ENCODE measurements at regions not wholly inside any gene's neighbourhood (a gene's known extent, or its start where the extent isn't known, plus 50 kb on each side); places are given as distances from the start of the nearest gene placed in this dataset.
"Not testable (repeated sequence)": the region's sequence is repeated elsewhere in the genome, so short reads cannot be mapped to it uniquely, and the experiment has no call there.

- no peaks in the 10 kb centered on the region for H3K27me3 ChIP-seq (replicated peaks in 2 of 5; ENCODE audit: control insufficient read depth in 4 of 5, insufficient read depth in 5 of 5, low read length in 4 of 5)
- CTCF ChIA-PET = no interaction called here
- peak in 2 of 3 donors; percentile 13 to 27 for DNase-seq
- no CpG with 5 or more reads among the region's 1 CpG for WGBS (ENCODE audit: insufficient coverage)
- no peak overlapping the region for H3K4me3 ChIP-seq (ENCODE audit: control insufficient read depth in 1 of 7, extremely low read depth in 1 of 7, insufficient read depth in 4 of 7, low read depth in 2 of 7, low read length in 6 of 7)
- POLR2A ChIA-PET = no interaction called here
- H3K36me3 ChIP-seq (ENCODE audit: control insufficient read depth in 4 of 4, insufficient read depth in 4 of 4, low read length in 3 of 4) = no peaks in the 10 kb centered on the region
- peaks cover 0 to 8% (median 3%) of the 10 kb centered on the region in 5 experiments for H3K9me3 ChIP-seq (ENCODE audit: control extremely low read depth in 1 of 5, control insufficient read depth in 4 of 5, insufficient read depth in 2 of 5, low read depth in 1 of 5, low read length in 4 of 5)
- peaks cover 0 to 10% (median 3%) of the 10 kb centered on the region in 4 experiments for H3K4me1 ChIP-seq (ENCODE audit: control extremely low read depth in 1 of 4, control insufficient read depth in 4 of 4, insufficient read depth in 4 of 4, low read length in 3 of 4)
- no peak overlapping the region for H3K27ac ChIP-seq (ENCODE audit: insufficient read depth in 1 of 2, low read depth in 1 of 2, low read length in 2 of 2, poor library complexity in 1 of 2, severe bottlenecking in 2 of 2)
Measured at GRCh38 chr4:23091711-23092110, 399.0 kb downstream of the GBA3 start.

- no CpG with 5 or more reads among the region's 2 CpGs for WGBS (ENCODE audit: insufficient coverage)
- ChIA-PET POLR2A (interaction anchor here (0.6 kb wide), 1 partner anchor 72 kb away, joined by 4 read pairs; no protein-coding TSS in a partner anchor), CTCF (no interaction called here)
- Histone ChIP-seq H3K27me3 (replicated peaks in 2 of 5; ENCODE audit: control insufficient read depth in 4 of 5, insufficient read depth in 5 of 5, low read length in 4 of 5) (no peaks in the 10 kb centered on the region), H3K9me3 (ENCODE audit: control extremely low read depth in 1 of 5, control insufficient read depth in 4 of 5, insufficient read depth in 2 of 5, low read depth in 1 of 5, low read length in 4 of 5) (peaks cover 0 to 4% (median 0%) of the 10 kb centered on the region in 5 experiments), H3K4me3 (ENCODE audit: control insufficient read depth in 1 of 7, extremely low read depth in 1 of 7, insufficient read depth in 4 of 7, low read depth in 2 of 7, low read length in 6 of 7) (no peak overlapping the region), H3K27ac (ENCODE audit: insufficient read depth in 1 of 2, low read depth in 1 of 2, low read length in 2 of 2, poor library complexity in 1 of 2, severe bottlenecking in 2 of 2) (no peak overlapping the region), H3K4me1 (ENCODE audit: control extremely low read depth in 1 of 4, control insufficient read depth in 4 of 4, insufficient read depth in 4 of 4, low read length in 3 of 4) (no peaks in the 10 kb centered on the region), H3K36me3 (ENCODE audit: control insufficient read depth in 4 of 4, insufficient read depth in 4 of 4, low read length in 3 of 4) (no peaks in the 10 kb centered on the region)
- no peak for DNase-seq
Measured at GRCh38 chr4:23085249-23085568, 392.5 kb downstream of the GBA3 start.

DNA sequence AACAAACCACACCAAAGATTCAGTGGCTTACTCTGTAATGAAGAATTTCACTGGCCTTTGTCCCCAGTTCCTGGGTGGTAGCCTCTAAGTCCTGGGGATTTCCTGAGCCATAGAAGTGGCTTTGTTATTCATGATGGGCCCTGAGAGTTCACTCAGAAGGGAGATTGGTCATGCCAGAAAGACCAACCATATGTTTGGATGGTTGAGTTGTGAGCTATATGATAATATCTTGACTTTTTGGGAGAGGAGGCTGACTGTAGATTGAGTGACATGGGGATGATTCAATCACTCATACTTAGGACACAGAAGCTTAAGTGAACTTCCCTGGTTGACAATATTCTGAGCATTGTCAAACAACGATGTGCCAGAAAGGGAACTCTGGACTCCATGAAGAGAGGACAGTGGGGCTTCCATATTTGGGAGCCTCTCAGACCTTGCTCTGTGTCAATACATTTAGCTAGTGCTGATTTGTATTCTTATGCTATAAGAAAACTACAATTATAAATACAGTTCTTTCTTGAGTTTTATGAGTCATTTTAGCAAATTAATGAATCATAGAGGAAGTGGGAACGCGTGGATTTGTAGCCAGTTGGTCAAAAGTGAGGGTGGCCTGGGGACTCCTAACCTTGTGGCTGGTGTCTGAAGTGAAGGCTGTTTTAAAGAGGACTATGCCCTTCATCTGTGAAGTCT, 392.0 kb downstream of the GBA3 start:
- DNase-seq = no peak
- Histone ChIP-seq H3K4me1 (ENCODE audit: control extremely low read depth in 1 of 4, control insufficient read depth in 4 of 4, insufficient read depth in 4 of 4, low read length in 3 of 4) (no peaks in the 10 kb centered on the region), H3K27ac (ENCODE audit: insufficient read depth in 1 of 2, low read depth in 1 of 2, low read length in 2 of 2, poor library complexity in 1 of 2, severe bottlenecking in 2 of 2) (no peak overlapping the region), H3K4me3 (ENCODE audit: control insufficient read depth in 1 of 7, extremely low read depth in 1 of 7, insufficient read depth in 4 of 7, low read depth in 2 of 7, low read length in 6 of 7) (no peak overlapping the region), H3K36me3 (ENCODE audit: control insufficient read depth in 4 of 4, insufficient read depth in 4 of 4, low read length in 3 of 4) (no peaks in the 10 kb centered on the region), H3K27me3 (replicated peaks in 2 of 5; ENCODE audit: control insufficient read depth in 4 of 5, insufficient read depth in 5 of 5, low read length in 4 of 5) (no peaks in the 10 kb centered on the region), H3K9me3 (ENCODE audit: control extremely low read depth in 1 of 5, control insufficient read depth in 4 of 5, insufficient read depth in 2 of 5, low read depth in 1 of 5, low read length in 4 of 5) (peaks cover 0 to 9% (median 1%) of the 10 kb centered on the region in 5 experiments)
- ChIA-PET POLR2A (no interaction called here), CTCF (no interaction called here)
- 96% methylated on average over 3 of the region's 3 CpGs for WGBS (ENCODE audit: insufficient coverage)

DNA sequence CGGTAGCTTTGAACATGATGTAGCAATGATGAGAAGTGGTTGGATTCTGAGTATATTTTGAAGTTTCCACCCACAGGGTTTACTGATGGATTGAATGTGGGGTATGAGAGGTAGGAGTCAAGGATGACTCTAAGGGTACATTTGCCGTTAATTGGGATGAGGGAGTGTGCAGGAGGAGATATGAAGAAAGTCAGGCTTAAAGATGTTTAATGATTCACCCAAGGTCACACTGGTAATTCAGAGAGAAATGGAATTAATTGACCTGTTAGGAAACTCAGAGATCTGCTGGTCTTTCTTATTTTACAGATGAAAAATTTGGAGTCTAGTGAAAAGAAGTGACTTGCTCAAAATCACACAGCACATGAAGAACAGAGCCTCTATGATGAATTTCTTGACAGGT, 390.7 kb downstream of the GBA3 start:
- no peaks in the 10 kb centered on the region for H3K27me3 ChIP-seq (replicated peaks in 2 of 5; ENCODE audit: control insufficient read depth in 4 of 5, insufficient read depth in 5 of 5, low read length in 4 of 5)
- no peak for DNase-seq
- no peaks in the 10 kb centered on the region for H3K36me3 ChIP-seq (ENCODE audit: control insufficient read depth in 4 of 4, insufficient read depth in 4 of 4, low read length in 3 of 4)
- 79% methylated on average over 2 of the region's 2 CpGs for WGBS (ENCODE audit: insufficient coverage)
- ChIA-PET POLR2A (no interaction called here), CTCF (no interaction called here)
- peak overlapping the region in 1 of 7 experiments; percentile 14 for H3K4me3 ChIP-seq (ENCODE audit: control insufficient read depth in 1 of 7, extremely low read depth in 1 of 7, insufficient read depth in 4 of 7, low read depth in 2 of 7, low read length in 6 of 7)
- peaks cover 0 to 13% (median 2%) of the 10 kb centered on the region in 5 experiments for H3K9me3 ChIP-seq (ENCODE audit: control extremely low read depth in 1 of 5, control insufficient read depth in 4 of 5, insufficient read depth in 2 of 5, low read depth in 1 of 5, low read length in 4 of 5)
- no peaks in the 10 kb centered on the region for H3K4me1 ChIP-seq (ENCODE audit: control extremely low read depth in 1 of 4, control insufficient read depth in 4 of 4, insufficient read depth in 4 of 4, low read length in 3 of 4)
- no peak overlapping the region for H3K27ac ChIP-seq (ENCODE audit: insufficient read depth in 1 of 2, low read depth in 1 of 2, low read length in 2 of 2, poor library complexity in 1 of 2, severe bottlenecking in 2 of 2)

DNA sequence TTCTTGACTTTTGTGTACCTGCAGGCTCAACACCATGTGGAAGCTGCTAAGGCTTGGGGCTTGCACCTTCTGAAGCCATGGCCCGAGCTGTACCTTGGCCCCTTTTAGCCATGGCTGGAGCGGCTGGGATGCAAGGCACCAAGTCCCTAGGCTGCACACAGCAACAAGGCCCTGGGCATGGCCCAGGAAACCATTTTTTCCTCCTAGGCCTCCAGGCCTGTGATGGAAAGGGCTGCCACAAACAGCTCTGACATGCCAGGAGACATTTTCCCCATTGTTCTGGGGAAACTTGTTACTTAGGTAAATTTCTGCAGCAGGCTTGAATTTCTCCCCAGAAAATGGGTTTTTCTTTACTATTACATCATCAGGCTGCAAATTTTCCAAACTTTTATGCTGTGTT, 387.4 kb downstream of the GBA3 start:
- H3K27ac ChIP-seq (ENCODE audit: insufficient read depth in 1 of 2, low read depth in 1 of 2, low read length in 2 of 2, poor library complexity in 1 of 2, severe bottlenecking in 2 of 2); H3K4me1 ChIP-seq (ENCODE audit: control extremely low read depth in 1 of 4, control insufficient read depth in 4 of 4, insufficient read depth in 4 of 4, low read length in 3 of 4); CTCF ChIA-PET; H3K36me3 ChIP-seq (ENCODE audit: control insufficient read depth in 4 of 4, insufficient read depth in 4 of 4, low read length in 3 of 4); POLR2A ChIA-PET; H3K27me3 ChIP-seq (replicated peaks in 2 of 5; ENCODE audit: control insufficient read depth in 4 of 5, insufficient read depth in 5 of 5, low read length in 4 of 5); DNase-seq; H3K4me3 ChIP-seq (ENCODE audit: control insufficient read depth in 1 of 7, extremely low read depth in 1 of 7, insufficient read depth in 4 of 7, low read depth in 2 of 7, low read length in 6 of 7): not testable (repeated sequence)
- WGBS (ENCODE audit: insufficient coverage) = 100% methylated on average over 2 of the region's 2 CpGs
- peaks cover 0 to 13% (median 2%) of the 10 kb centered on the region in 5 experiments for H3K9me3 ChIP-seq (ENCODE audit: control extremely low read depth in 1 of 5, control insufficient read depth in 4 of 5, insufficient read depth in 2 of 5, low read depth in 1 of 5, low read length in 4 of 5)

DNA sequence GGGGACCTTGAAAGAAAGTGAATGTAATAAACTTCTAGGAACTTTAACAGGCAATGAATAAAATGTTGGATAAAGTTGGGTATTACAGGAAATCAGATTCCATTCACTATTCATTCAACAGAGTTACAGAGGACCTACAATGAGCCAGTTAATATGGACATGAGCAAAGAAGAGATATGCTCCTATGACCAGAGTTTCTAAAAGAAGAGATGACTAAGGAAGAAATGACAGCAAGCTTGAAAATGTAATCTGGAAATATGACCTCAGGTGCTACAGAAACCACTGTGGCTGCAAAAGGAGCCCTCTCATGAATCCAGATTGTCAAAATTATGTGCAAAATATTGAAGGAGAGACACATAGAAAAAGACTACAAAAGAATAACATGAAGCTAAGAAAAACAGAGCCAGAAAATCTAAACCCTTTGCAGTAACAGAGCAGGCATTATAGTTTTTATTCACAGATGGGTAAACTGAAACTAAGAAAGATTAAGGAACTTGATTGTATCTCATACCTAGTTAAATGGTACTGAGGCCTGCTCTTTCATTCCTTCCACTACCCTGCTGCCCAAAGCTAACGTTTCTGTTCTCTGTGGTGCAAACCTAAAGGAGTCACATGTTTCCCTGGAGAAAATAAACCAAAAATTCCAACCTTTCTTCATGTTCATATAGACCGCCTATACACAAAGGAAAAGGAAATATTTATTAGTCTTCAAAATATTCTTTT, 378.3 kb downstream of the GBA3 start:
- Histone ChIP-seq H3K27ac (ENCODE audit: insufficient read depth in 1 of 2, low read depth in 1 of 2, low read length in 2 of 2, poor library complexity in 1 of 2, severe bottlenecking in 2 of 2) (no peak overlapping the region), H3K4me3 (ENCODE audit: control insufficient read depth in 1 of 7, extremely low read depth in 1 of 7, insufficient read depth in 4 of 7, low read depth in 2 of 7, low read length in 6 of 7) (no peak overlapping the region), H3K4me1 (ENCODE audit: control extremely low read depth in 1 of 4, control insufficient read depth in 4 of 4, insufficient read depth in 4 of 4, low read length in 3 of 4) (peaks cover 0 to 2% (median 0%) of the 10 kb centered on the region in 4 experiments), H3K27me3 (replicated peaks in 2 of 5; ENCODE audit: control insufficient read depth in 4 of 5, insufficient read depth in 5 of 5, low read length in 4 of 5) (no peaks in the 10 kb centered on the region), H3K9me3 (ENCODE audit: control extremely low read depth in 1 of 5, control insufficient read depth in 4 of 5, insufficient read depth in 2 of 5, low read depth in 1 of 5, low read length in 4 of 5) (no peaks in the 10 kb centered on the region), H3K36me3 (ENCODE audit: control insufficient read depth in 4 of 4, insufficient read depth in 4 of 4, low read length in 3 of 4) (no peaks in the 10 kb centered on the region)
- WGBS (ENCODE audit: insufficient coverage) = no CpG with 5 or more reads among the region's 2 CpGs
- ChIA-PET POLR2A (no interaction called here), CTCF (no interaction called here)
- DNase-seq = no peak

GRCh38 chr4:23068756-23069155, 376.0 kb downstream of the GBA3 start:
- ChIA-PET POLR2A (no interaction called here), CTCF (no interaction called here)
- no peak for DNase-seq
- Histone ChIP-seq H3K4me1 (ENCODE audit: control extremely low read depth in 1 of 4, control insufficient read depth in 4 of 4, insufficient read depth in 4 of 4, low read length in 3 of 4) (no peaks in the 10 kb centered on the region), H3K9me3 (ENCODE audit: control extremely low read depth in 1 of 5, control insufficient read depth in 4 of 5, insufficient read depth in 2 of 5, low read depth in 1 of 5, low read length in 4 of 5) (no peaks in the 10 kb centered on the region), H3K36me3 (ENCODE audit: control insufficient read depth in 4 of 4, insufficient read depth in 4 of 4, low read length in 3 of 4) (no peaks in the 10 kb centered on the region), H3K27ac (ENCODE audit: insufficient read depth in 1 of 2, low read depth in 1 of 2, low read length in 2 of 2, poor library complexity in 1 of 2, severe bottlenecking in 2 of 2) (no peak overlapping the region), H3K27me3 (replicated peaks in 2 of 5; ENCODE audit: control insufficient read depth in 4 of 5, insufficient read depth in 5 of 5, low read length in 4 of 5) (no peaks in the 10 kb centered on the region), H3K4me3 (ENCODE audit: control insufficient read depth in 1 of 7, extremely low read depth in 1 of 7, insufficient read depth in 4 of 7, low read depth in 2 of 7, low read length in 6 of 7) (no peak overlapping the region)
- 74% methylated on average over 2 of the region's 3 CpGs for WGBS (ENCODE audit: insufficient coverage)
